ENCODE measurements at regions not wholly inside any gene's neighbourhood (a gene's known extent, or its start where the extent isn't known, plus 50 kb on each side); places are given as distances from the start of the nearest gene placed in this dataset.
A peak's percentile ranks its signal among the peaks of the same experiment; 100 is the strongest.

GRCh38 chr1:234710381-234710780, 100.4 kb upstream of the IRF2BP2 start:
- no peak overlapping the region for H3K4me3 Mint-ChIP-seq
- Histone ChIP-seq H3K9me3 (ENCODE audit: control insufficient read depth, low read depth, low read length) (no peaks in the 10 kb centered on the region), H2AK5ac (ENCODE audit: insufficient read length, low read length) (no peak overlapping the region), H3K27me3 (ENCODE audit: insufficient read depth, low read length) (no peaks in the 10 kb centered on the region), H3K79me2 (ENCODE audit: insufficient read depth, low read length) (no peaks in the 10 kb centered on the region), H3K18ac (ENCODE audit: insufficient read length, low read depth, low read length) (no peak overlapping the region), H3K14ac (ENCODE audit: insufficient read depth, low read length) (no peak overlapping the region), H3K23ac (ENCODE audit: insufficient read length, low read depth, low read length) (no peak overlapping the region), H2BK12ac (ENCODE audit: insufficient read length, low read depth, low read length) (no peak overlapping the region), H2BK20ac (ENCODE audit: low read depth, low read length, poor library complexity, severe bottlenecking) (no peak overlapping the region), H2BK5ac (ENCODE audit: insufficient read length, low read length) (no peak overlapping the region), H2BK120ac (ENCODE audit: low read depth, low read length, poor library complexity, severe bottlenecking) (no peak overlapping the region), H3K4me2 (ENCODE audit: insufficient read depth, insufficient read length, low read length) (no peak overlapping the region), H3K23me2 (ENCODE audit: insufficient read length, low read depth, low read length, poor library complexity, severe bottlenecking) (no peaks in the 10 kb centered on the region), H3K4me1 (ENCODE audit: insufficient read depth, low read length) (no peaks in the 10 kb centered on the region), H3K27ac (ENCODE audit: insufficient read length, low read depth, low read length) (no peak overlapping the region), H4K8ac (replicated peaks; ENCODE audit: insufficient read length, low read depth, low read length) (no peak overlapping the region), H2BK15ac (ENCODE audit: low read depth, low read length) (no peak overlapping the region), H4K91ac (ENCODE audit: insufficient read length, low read depth, low read length) (no peak overlapping the region), H3K9ac (ENCODE audit: extremely low read depth, insufficient read length, low read length) (no peak overlapping the region), H3K56ac (ENCODE audit: insufficient read length, low read depth, low read length) (no peak overlapping the region), H4K20me1 (ENCODE audit: control insufficient read depth, insufficient read depth, insufficient read length) (no peaks in the 10 kb centered on the region), H3T11ph (ENCODE audit: low read length) (no peak overlapping the region), H3K4ac (ENCODE audit: low read depth, low read length) (no peak overlapping the region), H2AFZ (ENCODE audit: low read length) (no peak overlapping the region), H4K5ac (ENCODE audit: insufficient read length, low read depth, low read length) (no peak overlapping the region), H3K79me1 (ENCODE audit: insufficient read depth, low read depth, low read length, poor library complexity, severe bottlenecking) (no peaks in the 10 kb centered on the region)
- H3K27me3 Mint-ChIP-seq (ENCODE audit: low read depth): peaks cover 10% of the 10 kb centered on the region
- WGBS (ENCODE audit: extremely low coverage, insufficient read length, low lambda C conversion rate): no CpG with 5 or more reads among the region's 6 CpGs
- H3K36me3 Mint-ChIP-seq (ENCODE audit: insufficient read depth in 1 of 3, low read depth in 3 of 3): no peaks in the 10 kb centered on the region
- peak; percentile 22 for DNase-seq
- TF ChIP-seq, protein P1, sequence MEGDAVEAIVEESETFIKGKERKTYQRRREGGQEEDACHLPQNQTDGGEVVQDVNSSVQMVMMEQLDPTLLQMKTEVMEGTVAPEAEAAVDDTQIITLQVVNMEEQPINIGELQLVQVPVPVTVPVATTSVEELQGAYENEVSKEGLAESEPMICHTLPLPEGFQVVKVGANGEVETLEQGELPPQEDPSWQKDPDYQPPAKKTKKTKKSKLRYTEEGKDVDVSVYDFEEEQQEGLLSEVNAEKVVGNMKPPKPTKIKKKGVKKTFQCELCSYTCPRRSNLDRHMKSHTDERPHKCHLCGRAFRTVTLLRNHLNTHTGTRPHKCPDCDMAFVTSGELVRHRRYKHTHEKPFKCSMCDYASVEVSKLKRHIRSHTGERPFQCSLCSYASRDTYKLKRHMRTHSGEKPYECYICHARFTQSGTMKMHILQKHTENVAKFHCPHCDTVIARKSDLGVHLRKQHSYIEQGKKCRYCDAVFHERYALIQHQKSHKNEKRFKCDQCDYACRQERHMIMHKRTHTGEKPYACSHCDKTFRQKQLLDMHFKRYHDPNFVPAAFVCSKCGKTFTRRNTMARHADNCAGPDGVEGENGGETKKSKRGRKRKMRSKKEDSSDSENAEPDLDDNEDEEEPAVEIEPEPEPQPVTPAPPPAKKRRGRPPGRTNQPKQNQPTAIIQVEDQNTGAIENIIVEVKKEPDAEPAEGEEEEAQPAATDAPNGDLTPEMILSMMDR (conservative IDR thresholded peaks at IDR 0.05): no peak
- no peaks in the 10 kb centered on the region for H3K9me3 Mint-ChIP-seq
- no peak overlapping the region; a peak in 1 of 7 replicates for H3K27ac Mint-ChIP-seq
- H3K4me1 Mint-ChIP-seq: no peaks in the 10 kb centered on the region

Data from H9 (cell line).